Lung microvascular endothelial cell (primary cell): ENCODE measurements at regions not wholly inside any gene's neighbourhood (a gene's known extent, or its start where the extent isn't known, plus 50 kb on each side); places are given as distances from the start of the nearest gene placed in this dataset.

Experiments
- DNase-seq, 2 donors: peaks; one replicate each; pipeline versions ENCODE4 v3.0.0 to v3.0.0-alpha.2; 2010; ENCODE audit warnings: low read depth in 2 of 2

GRCh38 chr4:12701384-12701783 lies 782.8 kb downstream of the RAB28 start:
- no peak for DNase-seq

- no peak for DNase-seq
Measured at GRCh38 chr4:12697970-12698369, 786.2 kb downstream of the RAB28 start.

- DNase-seq: no peak
Measured at GRCh38 chr4:12692815-12693214, 791.3 kb downstream of the RAB28 start.

- no peak for DNase-seq
Measured at GRCh38 chr4:12691168-12691567, 793.0 kb downstream of the RAB28 start.

GRCh38 chr4:12689457-12689856 lies 794.7 kb downstream of the RAB28 start:
- DNase-seq: no peak

GRCh38 chr4:12679217-12679616 lies 804.9 kb downstream of the RAB28 start:
- DNase-seq: no peak

- no peak for DNase-seq
Measured at GRCh38 chr4:12674184-12674583, 810.0 kb downstream of the RAB28 start.

GRCh38 chr4:12672303-12672702 lies 811.8 kb downstream of the RAB28 start:
- no peak for DNase-seq

- no peak for DNase-seq
Measured at GRCh38 chr4:12658146-12658545, 826.0 kb downstream of the RAB28 start.

GRCh38 chr4:12651876-12652275 lies 832.3 kb downstream of the RAB28 start:
- no peak for DNase-seq

GRCh38 chr4:12645732-12646131 lies 838.4 kb downstream of the RAB28 start:
- no peak for DNase-seq

GRCh38 chr4:12644261-12644660 lies 839.9 kb downstream of the RAB28 start:
- no peak for DNase-seq

- DNase-seq: no peak
Measured at GRCh38 chr4:12636191-12636590, 847.9 kb downstream of the RAB28 start.

GRCh38 chr4:12635629-12636028 lies 848.5 kb downstream of the RAB28 start:
- no peak for DNase-seq

- peak; percentile 69 to 91 for DNase-seq
Measured at GRCh38 chr4:12633053-12633651, 851.0 kb downstream of the RAB28 start.

GRCh38 chr4:12615822-12616221 lies 868.3 kb downstream of the RAB28 start:
- no peak for DNase-seq

- no peak for DNase-seq
Measured at GRCh38 chr4:12612876-12613275, 871.3 kb downstream of the RAB28 start.

- peak in 1 of 2 donors; percentile 25 for DNase-seq
Measured at GRCh38 chr4:12609212-12609875, 874.8 kb downstream of the RAB28 start.

GRCh38 chr4:12595986-12596385 lies 888.2 kb downstream of the RAB28 start:
- DNase-seq: no peak

GRCh38 chr4:12595489-12595888 lies 888.7 kb downstream of the RAB28 start:
- DNase-seq: no peak

- DNase-seq: no peak
Measured at GRCh38 chr4:12588582-12588981, 895.6 kb downstream of the RAB28 start.

GRCh38 chr4:12586242-12587006 lies 897.7 kb downstream of the RAB28 start:
- DNase-seq: no peak
